ENCODE measurements at regions not wholly inside any gene's neighbourhood (a gene's known extent, or its start where the extent isn't known, plus 50 kb on each side); places are given as distances from the start of the nearest gene placed in this dataset.
"Not testable (repeated sequence)": the region's sequence is repeated elsewhere in the genome, so short reads cannot be mapped to it uniquely, and the experiment has no call there.

GRCh38 chr2:89862164-89862563 is 1170.7 kb downstream of the RPIA start:
- H3K9me3 ChIP-seq (ENCODE audit: control insufficient read depth, low read length); H2BK5ac ChIP-seq (ENCODE audit: low read depth, low read length, poor library complexity, severe bottlenecking); DNase-seq; H4K8ac ChIP-seq (ENCODE audit: low read length); H2BK12ac ChIP-seq (ENCODE audit: low read length in 2 of 2); H3K4me2 ChIP-seq (ENCODE audit: low read length, poor library complexity, severe bottlenecking); H4K91ac ChIP-seq (ENCODE audit: low read length); H3K27ac ChIP-seq (ENCODE audit: low read length, poor library complexity, severe bottlenecking); H3K27me3 ChIP-seq (ENCODE audit: control insufficient read depth in 1 of 2, insufficient read depth in 1 of 2, low read length in 2 of 2); H2BK15ac ChIP-seq (ENCODE audit: low read depth, poor library complexity, severe bottlenecking); H2AFZ ChIP-seq (ENCODE audit: low read depth, low read length); H3K79me1 ChIP-seq (replicated peaks; ENCODE audit: low read length, poor library complexity, severe bottlenecking); H2BK120ac ChIP-seq (ENCODE audit: low read depth, low read length); H2AK5ac ChIP-seq (ENCODE audit: low read length, severe bottlenecking); H3K18ac ChIP-seq (ENCODE audit: low read depth in 1 of 2, low read length in 2 of 2); H3K4me1 ChIP-seq (ENCODE audit: control insufficient read depth, insufficient read depth, low read depth, low read length); H3K4me3 ChIP-seq (ENCODE audit: insufficient read depth in 1 of 2, low read depth in 1 of 2, low read length in 2 of 2); H3K9ac ChIP-seq (ENCODE audit: low read length); H3K36me3 ChIP-seq (ENCODE audit: control insufficient read depth in 1 of 2, insufficient read depth in 2 of 2, low read depth in 1 of 2, low read length in 2 of 2); H3K4ac ChIP-seq (ENCODE audit: low read depth in 1 of 2, low read length in 2 of 2); H3K23ac ChIP-seq (ENCODE audit: low read length in 2 of 2); H3K14ac ChIP-seq (ENCODE audit: low read length in 2 of 2): not testable (repeated sequence)
- WGBS, result no CpG with 5 or more reads among the region's 5 CpGs

DNA sequence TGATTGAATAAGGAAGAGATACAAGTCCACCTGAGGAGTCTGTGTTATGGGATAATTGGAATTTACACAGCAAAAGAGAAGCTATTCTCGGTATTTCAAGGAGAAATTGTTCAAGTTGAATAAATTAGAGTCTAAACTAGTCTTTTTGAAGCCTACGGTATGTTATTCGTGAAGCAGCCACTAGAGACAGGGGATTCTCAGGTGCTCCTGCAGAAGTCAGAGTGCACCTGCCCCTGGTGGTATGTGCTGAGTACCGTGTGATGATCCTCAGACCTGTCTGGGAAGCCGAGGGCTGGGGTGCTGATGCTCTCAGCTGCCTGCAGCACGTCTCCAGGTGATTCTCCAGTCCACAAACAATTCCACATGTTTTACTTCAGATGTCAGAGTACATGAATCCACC is 1171.7 kb downstream of the RPIA start:
- H4K91ac ChIP-seq (ENCODE audit: low read length); H3K4ac ChIP-seq (ENCODE audit: low read depth in 1 of 2, low read length in 2 of 2); H2BK120ac ChIP-seq (ENCODE audit: low read depth, low read length); H3K4me2 ChIP-seq (ENCODE audit: low read length, poor library complexity, severe bottlenecking); DNase-seq; H3K4me1 ChIP-seq (ENCODE audit: control insufficient read depth, insufficient read depth, low read depth, low read length); H4K8ac ChIP-seq (ENCODE audit: low read length); H3K4me3 ChIP-seq (ENCODE audit: insufficient read depth in 1 of 2, low read depth in 1 of 2, low read length in 2 of 2); H3K27me3 ChIP-seq (ENCODE audit: control insufficient read depth in 1 of 2, insufficient read depth in 1 of 2, low read length in 2 of 2); H2BK5ac ChIP-seq (ENCODE audit: low read depth, low read length, poor library complexity, severe bottlenecking); H3K9me3 ChIP-seq (ENCODE audit: control insufficient read depth, low read length); H2AFZ ChIP-seq (ENCODE audit: low read depth, low read length); H3K18ac ChIP-seq (ENCODE audit: low read depth in 1 of 2, low read length in 2 of 2); H3K79me1 ChIP-seq (replicated peaks; ENCODE audit: low read length, poor library complexity, severe bottlenecking); H3K36me3 ChIP-seq (ENCODE audit: control insufficient read depth in 1 of 2, insufficient read depth in 2 of 2, low read depth in 1 of 2, low read length in 2 of 2); H3K23ac ChIP-seq (ENCODE audit: low read length in 2 of 2); H2AK5ac ChIP-seq (ENCODE audit: low read length, severe bottlenecking); H3K14ac ChIP-seq (ENCODE audit: low read length in 2 of 2); H2BK15ac ChIP-seq (ENCODE audit: low read depth, poor library complexity, severe bottlenecking); H3K9ac ChIP-seq (ENCODE audit: low read length); H2BK12ac ChIP-seq (ENCODE audit: low read length in 2 of 2); H3K27ac ChIP-seq (ENCODE audit: low read length, poor library complexity, severe bottlenecking): not testable (repeated sequence)
- no CpG with 5 or more reads among the region's 6 CpGs for WGBS

DNA sequence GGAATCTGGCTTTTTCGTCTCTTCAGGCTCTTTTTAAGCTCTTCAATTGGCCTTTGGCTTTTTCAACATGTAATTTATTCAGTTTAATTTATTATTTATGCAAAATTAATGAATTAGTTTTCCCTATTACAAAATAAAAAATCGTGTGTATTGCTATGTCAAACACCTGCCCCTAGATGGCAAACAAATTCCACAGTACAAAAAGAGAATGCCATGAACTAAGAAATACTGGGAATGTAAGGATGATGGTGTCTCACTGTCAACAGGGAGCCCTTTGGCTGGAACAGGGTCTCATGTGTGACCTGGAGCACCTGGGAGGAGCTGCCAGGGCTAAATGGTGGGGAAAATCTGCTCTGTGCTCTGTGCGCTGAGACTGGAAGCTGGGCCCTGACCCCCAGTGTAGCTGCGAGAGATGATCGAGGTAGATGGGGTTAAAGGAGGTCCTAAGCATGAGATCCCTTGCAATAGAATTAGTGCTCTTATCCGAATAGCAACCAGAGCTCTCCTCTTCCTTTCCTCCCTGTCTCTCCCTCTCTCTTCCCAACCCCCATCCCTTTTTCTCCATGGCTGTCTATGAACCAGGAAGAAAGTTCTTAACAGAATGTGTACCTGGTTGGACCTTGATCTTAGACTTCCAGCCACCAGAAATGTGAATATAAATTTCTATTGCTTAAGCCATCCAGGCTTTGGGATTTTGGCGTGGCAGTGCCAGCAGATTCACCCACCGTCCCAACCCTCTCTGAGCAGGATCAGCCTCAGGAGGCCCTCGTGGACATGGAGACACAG is 1183.5 kb downstream of the RPIA start:
- H2BK12ac ChIP-seq (ENCODE audit: low read length in 2 of 2); DNase-seq; H2BK120ac ChIP-seq (ENCODE audit: low read depth, low read length); H3K9me3 ChIP-seq (ENCODE audit: control insufficient read depth, low read length); H3K4me3 ChIP-seq (ENCODE audit: insufficient read depth in 1 of 2, low read depth in 1 of 2, low read length in 2 of 2); H3K27me3 ChIP-seq (ENCODE audit: control insufficient read depth in 1 of 2, insufficient read depth in 1 of 2, low read length in 2 of 2); H4K8ac ChIP-seq (ENCODE audit: low read length); H2BK5ac ChIP-seq (ENCODE audit: low read depth, low read length, poor library complexity, severe bottlenecking); H2AK5ac ChIP-seq (ENCODE audit: low read length, severe bottlenecking); H3K4me2 ChIP-seq (ENCODE audit: low read length, poor library complexity, severe bottlenecking); H3K9ac ChIP-seq (ENCODE audit: low read length); H3K18ac ChIP-seq (ENCODE audit: low read depth in 1 of 2, low read length in 2 of 2); H3K36me3 ChIP-seq (ENCODE audit: control insufficient read depth in 1 of 2, insufficient read depth in 2 of 2, low read depth in 1 of 2, low read length in 2 of 2); H3K79me1 ChIP-seq (replicated peaks; ENCODE audit: low read length, poor library complexity, severe bottlenecking); H3K4me1 ChIP-seq (ENCODE audit: control insufficient read depth, insufficient read depth, low read depth, low read length); H3K27ac ChIP-seq (ENCODE audit: low read length, poor library complexity, severe bottlenecking); H4K91ac ChIP-seq (ENCODE audit: low read length); H3K4ac ChIP-seq (ENCODE audit: low read depth in 1 of 2, low read length in 2 of 2); H3K14ac ChIP-seq (ENCODE audit: low read length in 2 of 2); H2AFZ ChIP-seq (ENCODE audit: low read depth, low read length); H2BK15ac ChIP-seq (ENCODE audit: low read depth, poor library complexity, severe bottlenecking); H3K23ac ChIP-seq (ENCODE audit: low read length in 2 of 2): not testable (repeated sequence)
- no CpG with 5 or more reads among the region's 9 CpGs for WGBS

- H3K36me3 ChIP-seq (ENCODE audit: control insufficient read depth in 1 of 2, insufficient read depth in 2 of 2, low read depth in 1 of 2, low read length in 2 of 2); H3K4me2 ChIP-seq (ENCODE audit: low read length, poor library complexity, severe bottlenecking); H3K27me3 ChIP-seq (ENCODE audit: control insufficient read depth in 1 of 2, insufficient read depth in 1 of 2, low read length in 2 of 2); H3K4me3 ChIP-seq (ENCODE audit: insufficient read depth in 1 of 2, low read depth in 1 of 2, low read length in 2 of 2); H3K79me1 ChIP-seq (replicated peaks; ENCODE audit: low read length, poor library complexity, severe bottlenecking); H3K14ac ChIP-seq (ENCODE audit: low read length in 2 of 2); H4K91ac ChIP-seq (ENCODE audit: low read length); H3K4ac ChIP-seq (ENCODE audit: low read depth in 1 of 2, low read length in 2 of 2); H2BK12ac ChIP-seq (ENCODE audit: low read length in 2 of 2); H3K18ac ChIP-seq (ENCODE audit: low read depth in 1 of 2, low read length in 2 of 2); H2BK120ac ChIP-seq (ENCODE audit: low read depth, low read length); H3K9ac ChIP-seq (ENCODE audit: low read length); H4K8ac ChIP-seq (ENCODE audit: low read length); H3K4me1 ChIP-seq (ENCODE audit: control insufficient read depth, insufficient read depth, low read depth, low read length); H3K27ac ChIP-seq (ENCODE audit: low read length, poor library complexity, severe bottlenecking); H2AFZ ChIP-seq (ENCODE audit: low read depth, low read length); H2AK5ac ChIP-seq (ENCODE audit: low read length, severe bottlenecking); H3K23ac ChIP-seq (ENCODE audit: low read length in 2 of 2); DNase-seq; H3K9me3 ChIP-seq (ENCODE audit: control insufficient read depth, low read length); H2BK15ac ChIP-seq (ENCODE audit: low read depth, poor library complexity, severe bottlenecking); H2BK5ac ChIP-seq (ENCODE audit: low read depth, low read length, poor library complexity, severe bottlenecking): not testable (repeated sequence)
- no CpG with 5 or more reads among the region's 1 CpG for WGBS
Measured at GRCh38 chr2:89876445-89876844, 1185.0 kb downstream of the RPIA start.
